Cardiac muscle cell (in vitro differentiated cells and primary cell): ENCODE measurements at regions not wholly inside any gene's neighbourhood (a gene's known extent, or its start where the extent isn't known, plus 50 kb on each side); places are given as distances from the start of the nearest gene placed in this dataset.
"Not testable (repeated sequence)": the region's sequence is repeated elsewhere in the genome, so short reads cannot be mapped to it uniquely, and the experiment has no call there.

Experiments
- DNase-seq, 2 donors: peaks; one replicate each; pipeline versions ENCODE4 v3.0.0 to v3.0.0-alpha.2; 2010 to 2017; ENCODE audit warnings: low read depth in 1 of 2, low spot score in 1 of 2
- H3K27ac ChIP-seq: fragments of 200-600 bp; sonication (generic); 2 replicates; pipeline ENCODE4 v1.5.1; 2016
- H3K27me3 ChIP-seq: fragments of 200-600 bp; sonication (generic); 2 replicates; pipeline ENCODE4 v1.6.0; 2016; ENCODE audit warnings: control low read depth
- H3K36me3 ChIP-seq: fragments of 200-600 bp; sonication (generic); 2 replicates; pipeline ENCODE4 v1.5.1; 2016; ENCODE audit warnings: control low read depth
- H3K4me1 ChIP-seq: fragments of 200-600 bp; sonication (generic); 2 replicates; pipeline ENCODE4 v1.8.1; 2017; ENCODE audit warnings: low read depth, mild to moderate bottlenecking, mixed run types
- H3K4me3 ChIP-seq: fragments of 200-600 bp; sonication (generic); 2 replicates; pipeline ENCODE4 v1.5.1; 2016; ENCODE audit warnings: mild to moderate bottlenecking
- H3K9me3 ChIP-seq: fragments of 200-600 bp; sonication (generic); 2 replicates; pipeline ENCODE4 v1.5.1; 2017; ENCODE audit warnings: low read depth, mild to moderate bottlenecking, control low read depth
- TF ChIP-seq, protein P1 (sequence below): IDR thresholded peaks from 2 replicates; pipeline ENCODE4 v1.5.1; 2012; ENCODE audit warnings: low read depth, mild to moderate bottlenecking, low read length

DNA sequence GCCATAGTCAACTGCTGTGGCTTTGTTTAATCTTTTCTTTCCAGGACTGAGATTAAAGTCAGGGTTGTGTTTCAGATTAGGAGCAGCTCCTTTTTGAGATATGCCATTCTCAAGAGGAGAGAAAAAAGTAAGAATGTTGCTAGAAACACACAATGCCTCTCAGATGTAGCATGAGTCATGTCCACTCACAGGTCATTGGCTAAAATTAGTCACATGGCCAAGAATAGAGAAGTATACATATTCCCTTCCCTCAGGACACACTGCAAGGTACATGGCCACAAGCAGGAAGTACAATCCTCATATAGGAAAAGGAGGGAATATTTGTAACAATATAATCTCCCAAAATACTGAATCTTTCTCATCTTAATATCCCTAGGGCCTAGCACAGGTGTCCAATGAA, 141.9 kb upstream of the PTBP2 start:
- TF ChIP-seq, protein P1, sequence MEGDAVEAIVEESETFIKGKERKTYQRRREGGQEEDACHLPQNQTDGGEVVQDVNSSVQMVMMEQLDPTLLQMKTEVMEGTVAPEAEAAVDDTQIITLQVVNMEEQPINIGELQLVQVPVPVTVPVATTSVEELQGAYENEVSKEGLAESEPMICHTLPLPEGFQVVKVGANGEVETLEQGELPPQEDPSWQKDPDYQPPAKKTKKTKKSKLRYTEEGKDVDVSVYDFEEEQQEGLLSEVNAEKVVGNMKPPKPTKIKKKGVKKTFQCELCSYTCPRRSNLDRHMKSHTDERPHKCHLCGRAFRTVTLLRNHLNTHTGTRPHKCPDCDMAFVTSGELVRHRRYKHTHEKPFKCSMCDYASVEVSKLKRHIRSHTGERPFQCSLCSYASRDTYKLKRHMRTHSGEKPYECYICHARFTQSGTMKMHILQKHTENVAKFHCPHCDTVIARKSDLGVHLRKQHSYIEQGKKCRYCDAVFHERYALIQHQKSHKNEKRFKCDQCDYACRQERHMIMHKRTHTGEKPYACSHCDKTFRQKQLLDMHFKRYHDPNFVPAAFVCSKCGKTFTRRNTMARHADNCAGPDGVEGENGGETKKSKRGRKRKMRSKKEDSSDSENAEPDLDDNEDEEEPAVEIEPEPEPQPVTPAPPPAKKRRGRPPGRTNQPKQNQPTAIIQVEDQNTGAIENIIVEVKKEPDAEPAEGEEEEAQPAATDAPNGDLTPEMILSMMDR, result no peak

DNA sequence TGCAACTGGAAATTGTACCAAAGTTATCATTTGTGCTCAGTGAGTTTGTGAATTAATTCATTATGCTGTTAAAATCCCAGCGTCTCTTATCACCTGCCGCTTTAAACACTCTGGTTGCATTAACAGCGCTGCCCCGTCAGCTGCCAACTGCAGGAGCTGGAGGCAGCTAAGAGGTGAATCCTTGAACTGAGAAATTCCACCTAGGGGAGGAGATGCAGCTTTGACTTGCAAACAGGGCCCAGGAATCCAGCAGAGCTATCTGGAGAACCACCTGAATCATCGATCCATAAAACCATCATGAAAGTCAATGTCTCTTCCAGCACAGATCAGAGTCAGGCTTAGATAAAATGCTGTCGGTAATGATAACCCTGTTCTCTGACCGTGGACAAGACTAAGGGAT, 140.7 kb upstream of the PTBP2 start:
- DNase-seq, result peak in 1 of 2 donors; percentile 27
- H3K9me3 ChIP-seq, result no peaks in the 10 kb centered on the region
- no peaks in the 10 kb centered on the region for H3K27me3 ChIP-seq
- no peak overlapping the region for H3K27ac ChIP-seq
- no peaks in the 10 kb centered on the region for H3K36me3 ChIP-seq
- no peak overlapping the region for H3K4me3 ChIP-seq
- no peaks in the 10 kb centered on the region for H3K4me1 ChIP-seq
- TF ChIP-seq, protein P1, result no peak

More for the DNA sequence above, 141.9 kb upstream of the PTBP2 start:
- no peak overlapping the region for H3K4me3 ChIP-seq
- DNase-seq, result peak in 1 of 2 donors; percentile 18
- no peaks in the 10 kb centered on the region for H3K27me3 ChIP-seq
- no peak overlapping the region for H3K27ac ChIP-seq
- no peaks in the 10 kb centered on the region for H3K9me3 ChIP-seq
- H3K4me1 ChIP-seq, result no peaks in the 10 kb centered on the region
- H3K36me3 ChIP-seq, result no peaks in the 10 kb centered on the region

DNA sequence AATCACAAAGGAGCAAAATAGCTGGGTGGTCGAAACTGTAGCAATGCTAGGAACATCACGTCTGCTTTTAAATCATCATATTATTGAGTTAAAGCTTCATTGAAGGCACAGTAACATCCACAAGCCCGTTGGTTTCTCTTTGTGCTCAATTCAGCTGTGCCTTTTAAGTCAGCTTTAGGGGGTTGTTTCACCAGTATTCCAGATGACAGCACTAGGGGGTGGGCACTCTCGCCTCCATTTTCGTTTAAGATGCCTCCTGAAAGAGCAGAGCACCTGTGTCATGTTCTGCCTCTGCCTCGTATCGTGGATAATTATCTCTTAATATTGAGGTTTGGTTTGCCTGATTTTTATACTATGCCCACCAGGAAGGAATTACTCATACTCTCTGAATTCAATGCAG, 139.8 kb upstream of the PTBP2 start:
- TF ChIP-seq, protein P1, result no peak
- DNase-seq, result no peak
- Histone ChIP-seq H3K36me3 (no peaks in the 10 kb centered on the region), H3K4me1 (no peaks in the 10 kb centered on the region), H3K27ac (no peak overlapping the region), H3K27me3 (no peaks in the 10 kb centered on the region), H3K4me3 (no peak overlapping the region), H3K9me3 (no peaks in the 10 kb centered on the region)

DNA sequence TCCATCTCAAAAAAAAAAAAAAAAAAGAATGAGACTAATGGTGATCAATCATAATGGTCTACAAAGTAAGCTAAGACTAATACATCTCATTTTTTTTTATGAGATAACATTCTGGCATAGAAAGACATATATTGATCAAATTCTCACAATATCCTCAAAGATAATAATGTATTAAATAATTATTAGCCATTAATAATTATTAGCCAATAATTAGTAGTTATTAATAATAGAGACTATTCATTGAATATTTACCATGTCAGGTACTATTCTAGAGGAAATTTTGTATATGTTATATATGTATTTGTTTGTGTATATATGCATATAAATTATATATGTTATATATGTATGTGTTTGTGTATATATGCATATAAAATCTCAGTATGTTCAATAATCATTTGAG, 137.7 kb upstream of the PTBP2 start:
- Histone ChIP-seq H3K9me3 (no peaks in the 10 kb centered on the region), H3K4me3 (no peak overlapping the region), H3K4me1 (no peaks in the 10 kb centered on the region), H3K27ac (no peak overlapping the region), H3K27me3 (no peaks in the 10 kb centered on the region), H3K36me3 (no peaks in the 10 kb centered on the region)
- TF ChIP-seq, protein P1, result no peak
- DNase-seq, result no peak

DNA sequence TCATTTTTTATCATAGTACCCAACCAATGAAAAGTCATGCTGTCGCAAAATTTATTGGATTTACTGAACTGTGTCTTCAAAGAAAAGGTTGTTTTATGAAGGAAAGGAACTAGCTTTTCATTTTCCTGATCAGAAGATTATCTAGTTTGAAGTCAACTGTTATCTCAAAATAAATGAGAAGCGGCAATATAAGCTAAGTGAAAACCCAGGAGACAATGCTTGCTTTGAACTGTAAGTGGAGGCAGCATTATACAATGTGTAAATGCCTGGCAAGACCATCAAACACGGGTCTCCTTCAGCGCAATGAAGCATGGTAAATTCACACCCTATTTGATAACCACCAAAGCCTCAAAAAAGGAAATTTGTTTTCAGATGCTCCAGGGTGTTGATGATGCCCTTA, 134.4 kb upstream of the PTBP2 start:
- TF ChIP-seq, protein P1, result no peak
- no peaks in the 10 kb centered on the region for H3K27me3 ChIP-seq
- no peaks in the 10 kb centered on the region for H3K9me3 ChIP-seq
- no peaks in the 10 kb centered on the region for H3K36me3 ChIP-seq
- DNase-seq, result no peak
- no peak overlapping the region for H3K27ac ChIP-seq
- H3K4me1 ChIP-seq, result no peaks in the 10 kb centered on the region
- H3K4me3 ChIP-seq, result no peak overlapping the region

DNA sequence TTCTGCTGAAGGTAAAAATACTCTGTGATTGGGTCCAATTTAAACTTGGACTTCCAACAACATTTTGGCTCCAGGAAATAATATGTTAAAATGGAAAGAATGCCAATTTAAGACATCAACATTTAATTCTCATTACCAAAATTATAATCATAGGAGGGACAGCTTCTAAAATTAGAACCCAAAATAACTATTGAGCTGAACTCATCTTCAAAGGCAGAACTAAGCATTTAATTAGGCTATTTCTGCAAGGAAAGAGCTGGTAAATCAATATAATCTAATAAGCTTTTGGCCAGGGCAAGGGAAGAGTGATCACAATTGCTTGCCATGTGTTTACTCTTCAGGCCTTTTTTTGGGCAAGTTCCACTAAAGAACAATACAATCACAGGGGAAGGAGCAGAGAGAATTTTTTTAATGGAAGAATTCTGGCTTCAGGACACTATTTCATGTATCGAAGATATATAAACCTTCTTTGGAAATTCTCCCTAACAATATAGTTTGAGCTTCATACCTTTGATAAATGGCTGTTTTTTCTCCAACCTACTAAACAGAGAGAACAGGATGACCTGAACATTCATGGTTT, 133.1 kb upstream of the PTBP2 start:
- Histone ChIP-seq H3K4me3 (no peak overlapping the region), H3K36me3 (no peaks in the 10 kb centered on the region), H3K4me1 (no peaks in the 10 kb centered on the region), H3K9me3 (no peaks in the 10 kb centered on the region), H3K27ac (no peak overlapping the region), H3K27me3 (no peaks in the 10 kb centered on the region)
- TF ChIP-seq, protein P1, result no peak
- DNase-seq, result no peak

DNA sequence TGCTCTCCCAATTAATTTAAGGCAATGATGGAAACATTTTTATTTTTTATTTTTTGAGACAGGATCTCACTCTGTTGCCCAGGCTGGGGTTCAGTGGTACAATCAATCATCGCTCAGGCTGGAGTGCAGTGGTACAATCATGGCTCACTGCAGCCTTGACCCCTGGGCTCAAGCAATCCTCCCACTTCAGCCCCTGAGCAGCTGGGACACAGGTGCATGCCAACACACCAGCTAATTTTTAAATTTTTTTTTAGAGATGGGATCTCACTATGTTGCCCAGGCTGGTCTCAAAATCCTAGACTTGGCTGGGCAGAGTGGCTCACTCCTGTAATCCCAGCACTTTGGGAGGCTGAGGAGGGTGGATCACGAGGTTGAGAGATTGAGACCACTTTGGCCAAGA, 126.1 kb upstream of the PTBP2 start:
- H3K27ac ChIP-seq, H3K27me3 ChIP-seq, H3K36me3 ChIP-seq, H3K4me1 ChIP-seq, H3K9me3 ChIP-seq, H3K4me3 ChIP-seq, DNase-seq: not testable (repeated sequence)
